GM12875 (cell line): ENCODE measurements at regions not wholly inside any gene's neighbourhood (a gene's known extent, or its start where the extent isn't known, plus 50 kb on each side); places are given as distances from the start of the nearest gene placed in this dataset.

Source experiments
- H3K4me3 ChIP-seq: one replicate; pipeline ENCODE4 v1.5.1; 2011; ENCODE audit warnings: low read depth, low read length, control low read depth
- TF ChIP-seq, protein P1 (sequence below): IDR thresholded peaks from 2 replicates; pipeline ENCODE4 v1.5.1; 2011; ENCODE audit warnings: low read depth, mild to moderate bottlenecking, control low read depth, inconsistent platforms, low read length, moderate library complexity, borderline replicate concordance; ENCODE audit not compliant: insufficient read depth

DNA sequence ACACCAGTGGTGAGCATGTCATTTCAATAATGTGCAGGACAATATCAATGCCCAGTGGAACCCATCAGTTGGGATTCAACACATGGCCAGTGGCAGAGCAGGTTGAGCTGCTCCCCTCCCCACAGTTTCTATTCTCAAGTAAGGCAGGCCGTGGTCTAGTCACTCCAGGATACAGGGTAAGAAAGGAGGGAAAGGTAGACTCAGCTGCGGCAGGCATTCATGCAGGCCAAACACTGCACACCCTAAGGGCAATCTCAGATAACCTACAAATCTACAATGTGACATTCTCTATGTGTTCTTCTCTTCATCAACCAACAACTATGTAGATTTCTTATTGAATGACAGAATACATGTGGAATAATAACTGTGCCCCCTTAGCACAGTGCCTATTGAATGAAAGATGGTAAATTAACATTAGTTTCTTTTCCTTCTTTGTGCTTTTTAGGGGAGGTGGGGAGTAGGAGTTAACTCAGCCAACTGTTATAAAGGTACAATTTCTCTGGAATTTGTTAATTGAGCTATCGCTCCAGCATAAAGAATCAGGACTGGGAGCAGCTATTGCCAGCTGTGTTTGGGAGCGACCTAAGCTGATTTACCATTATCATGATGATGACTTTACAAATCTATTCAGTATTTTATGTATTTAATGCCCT lies 89.7 kb downstream of the FAM50B start:
- no peak overlapping the region for H3K4me3 ChIP-seq
- TF ChIP-seq, protein P1, sequence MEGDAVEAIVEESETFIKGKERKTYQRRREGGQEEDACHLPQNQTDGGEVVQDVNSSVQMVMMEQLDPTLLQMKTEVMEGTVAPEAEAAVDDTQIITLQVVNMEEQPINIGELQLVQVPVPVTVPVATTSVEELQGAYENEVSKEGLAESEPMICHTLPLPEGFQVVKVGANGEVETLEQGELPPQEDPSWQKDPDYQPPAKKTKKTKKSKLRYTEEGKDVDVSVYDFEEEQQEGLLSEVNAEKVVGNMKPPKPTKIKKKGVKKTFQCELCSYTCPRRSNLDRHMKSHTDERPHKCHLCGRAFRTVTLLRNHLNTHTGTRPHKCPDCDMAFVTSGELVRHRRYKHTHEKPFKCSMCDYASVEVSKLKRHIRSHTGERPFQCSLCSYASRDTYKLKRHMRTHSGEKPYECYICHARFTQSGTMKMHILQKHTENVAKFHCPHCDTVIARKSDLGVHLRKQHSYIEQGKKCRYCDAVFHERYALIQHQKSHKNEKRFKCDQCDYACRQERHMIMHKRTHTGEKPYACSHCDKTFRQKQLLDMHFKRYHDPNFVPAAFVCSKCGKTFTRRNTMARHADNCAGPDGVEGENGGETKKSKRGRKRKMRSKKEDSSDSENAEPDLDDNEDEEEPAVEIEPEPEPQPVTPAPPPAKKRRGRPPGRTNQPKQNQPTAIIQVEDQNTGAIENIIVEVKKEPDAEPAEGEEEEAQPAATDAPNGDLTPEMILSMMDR = no peak

DNA sequence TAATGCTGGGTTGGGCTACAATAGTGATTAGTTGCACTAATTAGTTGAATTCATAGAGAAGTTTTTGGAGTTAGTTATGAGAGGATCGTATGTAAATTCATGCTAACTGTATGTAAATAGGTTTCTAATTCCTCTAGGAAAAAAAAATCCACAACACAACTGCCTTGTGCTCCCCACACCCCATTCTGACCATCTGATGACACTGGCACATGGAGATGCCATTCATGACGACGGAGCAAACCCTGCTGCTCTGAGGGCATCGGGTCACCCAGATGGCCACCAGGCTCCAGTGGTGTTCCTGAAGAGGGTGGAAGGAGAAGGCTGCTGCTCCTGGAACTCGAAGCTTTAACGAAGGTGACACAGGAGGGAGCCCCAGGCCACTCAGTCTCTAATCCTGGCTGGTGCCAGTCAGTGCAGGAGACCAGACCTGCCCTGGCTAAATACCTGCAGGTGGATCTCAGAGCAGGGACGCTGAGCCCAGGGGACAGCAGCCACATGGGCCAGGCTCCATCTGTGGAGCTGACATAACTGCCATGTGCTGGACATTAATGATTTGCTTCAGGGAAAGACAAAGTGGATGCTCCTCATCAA lies 90.3 kb downstream of the FAM50B start:
- H3K4me3 ChIP-seq = no peak overlapping the region

DNA sequence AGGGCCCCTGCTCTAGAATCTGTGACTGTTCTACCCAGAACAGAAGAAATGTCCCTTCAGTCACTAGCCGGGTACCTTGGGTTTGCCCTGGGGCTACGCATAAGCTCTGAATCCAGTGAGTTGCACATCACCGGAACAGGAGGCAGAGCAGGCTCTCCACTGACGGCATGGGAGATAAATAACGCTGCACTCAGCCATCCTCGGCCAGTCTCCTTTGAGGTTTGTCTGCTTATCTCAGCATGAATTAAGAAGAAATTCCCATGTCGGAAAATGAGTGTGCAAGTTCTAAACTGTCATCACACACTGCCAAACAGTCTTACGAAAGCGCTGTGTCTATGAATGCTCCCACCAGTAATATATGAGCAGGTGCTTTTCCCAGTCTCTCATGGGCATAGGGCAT lies 90.8 kb downstream of the FAM50B start:
- TF ChIP-seq, protein P1 = no peak
- no peak overlapping the region for H3K4me3 ChIP-seq

More for the DNA sequence above, 90.3 kb downstream of the FAM50B start:
- TF ChIP-seq, protein P1 = no peak

DNA sequence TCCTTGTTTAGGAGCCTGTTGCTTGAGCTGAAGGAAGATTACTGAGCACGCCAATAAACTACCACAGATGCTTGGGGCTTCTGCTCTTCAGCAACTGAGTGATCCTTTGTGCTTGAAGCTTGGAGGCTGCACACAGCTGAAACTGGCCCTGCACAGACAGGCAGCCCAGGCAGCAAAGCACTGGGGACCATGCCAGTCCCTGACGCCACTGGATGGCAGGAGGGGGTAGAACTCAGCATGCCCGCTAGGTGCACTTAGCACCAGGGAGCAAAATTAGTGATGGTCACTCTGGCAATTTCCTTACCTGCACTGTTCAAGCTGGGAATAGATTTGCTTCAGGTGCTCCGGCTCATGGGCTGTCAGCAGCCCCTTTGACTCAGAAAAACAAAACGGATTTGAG lies 91.5 kb downstream of the FAM50B start:
- TF ChIP-seq, protein P1 = no peak
- H3K4me3 ChIP-seq = no peak overlapping the region

DNA sequence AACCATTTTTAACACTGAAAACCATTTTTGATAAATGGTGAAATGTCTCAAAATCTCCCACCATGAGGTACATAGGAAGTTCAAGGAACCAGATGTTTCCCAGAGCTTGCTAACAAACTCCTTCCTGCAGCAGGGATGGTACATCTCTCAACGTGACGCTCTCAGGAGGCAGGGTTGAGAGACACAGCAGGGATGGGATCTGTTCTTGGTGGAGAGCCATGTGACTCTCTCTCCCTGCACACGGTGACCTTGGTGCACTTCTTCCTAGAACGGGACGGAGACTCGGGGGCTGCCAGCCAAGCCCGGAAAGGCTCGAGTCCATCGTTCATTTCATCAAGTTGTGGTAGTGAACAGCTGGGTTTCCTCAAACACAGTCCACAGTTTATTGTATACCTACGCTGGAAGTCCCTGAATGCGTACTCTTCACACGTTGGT lies 94.2 kb downstream of the FAM50B start:
- TF ChIP-seq, protein P1 = no peak
- no peak overlapping the region for H3K4me3 ChIP-seq

DNA sequence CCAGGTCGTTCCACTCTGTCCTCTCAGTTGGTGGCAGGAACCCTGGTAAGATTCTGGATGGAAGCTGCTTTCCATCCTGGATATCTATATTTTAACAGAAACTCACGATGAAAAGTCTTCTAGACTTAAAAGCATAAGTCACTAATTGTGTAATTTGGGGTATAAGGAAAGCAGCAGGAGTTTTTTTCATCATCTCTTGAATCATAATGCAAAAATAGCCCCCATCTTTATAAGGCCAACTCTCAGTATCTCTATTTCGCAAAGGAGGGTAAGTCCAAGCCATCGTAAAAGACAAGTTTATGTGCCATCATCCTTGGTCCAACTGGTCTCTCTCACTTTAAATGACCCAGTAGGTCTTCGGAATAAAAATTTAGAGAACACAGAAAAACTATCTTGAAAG lies 95.1 kb downstream of the FAM50B start:
- TF ChIP-seq, protein P1 = no peak
- H3K4me3 ChIP-seq = no peak overlapping the region

DNA sequence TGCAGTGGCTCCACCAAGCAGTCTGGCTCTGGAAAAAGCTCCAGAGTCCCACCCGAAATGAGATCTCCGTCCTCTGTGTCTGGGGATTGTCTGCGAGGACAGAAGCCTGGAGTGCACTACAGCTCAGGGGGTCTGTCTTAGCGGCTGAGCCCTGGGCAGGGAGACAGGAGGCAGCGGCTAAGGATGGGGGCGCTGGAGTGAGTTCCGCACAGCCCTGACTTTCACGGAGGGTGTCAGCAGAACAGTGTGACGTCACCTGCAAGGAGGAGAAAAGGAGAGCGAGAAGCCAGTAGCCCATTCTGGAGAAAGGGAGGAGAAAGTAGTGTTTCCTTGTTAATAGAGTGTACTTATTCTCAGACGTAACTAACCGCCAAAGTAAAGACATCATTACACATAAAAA lies 97.6 kb downstream of the FAM50B start:
- no peak overlapping the region for H3K4me3 ChIP-seq
- TF ChIP-seq, protein P1 = no peak
